HFF-Myc (cell line): ENCODE measurements at regions not wholly inside any gene's neighbourhood (a gene's known extent, or its start where the extent isn't known, plus 50 kb on each side); places are given as distances from the start of the nearest gene placed in this dataset.

ENCODE experiments used
- DNase-seq: peaks from one replicate; pipeline ENCODE4 v3.0.0-alpha.2; 2011; ENCODE audit warnings: low read depth; ENCODE audit errors: extremely low read depth
- H3K4me3 ChIP-seq: replicated peaks from 2 replicates; pipeline ENCODE4 v1.5.1; 2011; ENCODE audit warnings: low read depth, mild to moderate bottlenecking, control low read depth, low read length
- CTCF ChIP-seq: IDR thresholded peaks from 2 replicates; pipeline ENCODE4 v1.5.1; 2012; ENCODE audit warnings: mild to moderate bottlenecking, low read depth, low read length, control low read depth; ENCODE audit errors: missing control alignments

GRCh38 chr3:193970773-193971206, 165.2 kb upstream of the HES1 start:
- TF ChIP-seq CTCF: no peak
- H3K4me3 ChIP-seq: no peak overlapping the region
- no peak for DNase-seq

GRCh38 chr3:193971261-193971751, 164.6 kb upstream of the HES1 start:
- no peak overlapping the region for H3K4me3 ChIP-seq
- no peak for DNase-seq
- TF ChIP-seq CTCF: no peak

GRCh38 chr3:193971966-193972365, 164.0 kb upstream of the HES1 start:
- DNase-seq: no peak
- no peak for TF ChIP-seq CTCF
- no peak overlapping the region for H3K4me3 ChIP-seq

GRCh38 chr3:193972832-193973231, 163.1 kb upstream of the HES1 start:
- no peak for DNase-seq
- TF ChIP-seq CTCF: no peak
- H3K4me3 ChIP-seq: no peak overlapping the region

GRCh38 chr3:193974191-193974652, 161.7 kb upstream of the HES1 start:
- no peak overlapping the region for H3K4me3 ChIP-seq
- DNase-seq: peak; percentile 62
- no peak for TF ChIP-seq CTCF

- no peak overlapping the region for H3K4me3 ChIP-seq
- no peak for DNase-seq
- TF ChIP-seq CTCF: no peak
Measured at GRCh38 chr3:193974671-193975535, 161.0 kb upstream of the HES1 start.
